GM18861 (cell line): ENCODE measurements at regions not wholly inside any gene's neighbourhood (a gene's known extent, or its start where the extent isn't known, plus 50 kb on each side); places are given as distances from the start of the nearest gene placed in this dataset.
"Not testable (repeated sequence)": the region's sequence is repeated elsewhere in the genome, so short reads cannot be mapped to it uniquely, and the experiment has no call there.

Source experiments
- ATAC-seq: cut with Tn5 transposase; IDR thresholded peaks from one replicate; pipeline ENCODE4 v1.9.1; 2021; ENCODE audit not compliant: unreplicated experiment

DNA sequence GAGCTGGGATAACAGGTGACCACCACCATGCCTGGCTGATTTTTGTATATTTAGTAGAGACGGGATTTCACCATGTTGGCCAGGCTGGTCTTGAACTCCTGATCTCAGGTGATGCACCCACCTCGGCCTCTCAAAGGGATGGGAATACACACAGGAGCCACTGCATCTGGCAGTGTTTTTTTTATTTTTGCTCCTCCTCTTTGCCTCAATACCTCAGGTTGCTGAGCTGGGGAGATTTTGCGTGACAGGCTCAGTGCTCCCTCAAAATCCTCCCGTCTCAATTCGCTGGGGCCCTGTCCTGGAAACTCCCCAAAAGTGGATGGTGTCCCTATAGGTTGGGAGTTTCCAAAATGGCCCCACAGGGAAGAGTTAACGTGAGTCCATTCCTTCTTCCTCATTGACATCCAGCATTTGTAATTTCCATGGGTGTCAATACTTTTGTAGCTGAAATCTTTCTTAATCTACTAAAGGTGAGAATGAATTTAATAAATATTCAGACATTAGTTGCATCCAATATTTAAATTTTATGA is 71.8 kb downstream of the GGTLC2 start:
- ATAC-seq: no peak

DNA sequence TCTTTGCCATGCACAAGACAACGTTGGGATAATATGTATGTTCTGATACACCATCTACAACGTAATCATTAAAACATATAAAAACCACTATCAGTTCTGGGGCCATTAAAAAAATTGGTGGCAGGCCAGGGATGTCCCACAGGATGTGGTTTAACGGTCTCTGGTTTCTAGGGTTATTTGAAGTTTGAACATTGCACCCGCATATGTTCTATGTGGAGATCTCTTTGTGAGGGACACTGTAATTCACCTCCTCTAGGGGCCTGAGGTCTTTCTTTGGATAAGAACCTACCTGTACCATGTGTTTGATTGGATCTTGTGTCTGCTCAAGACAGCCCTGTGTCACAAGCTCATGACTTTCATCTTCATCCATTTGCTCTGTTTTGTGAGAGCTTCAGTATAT is 73.2 kb downstream of the GGTLC2 start:
- ATAC-seq: no peak

DNA sequence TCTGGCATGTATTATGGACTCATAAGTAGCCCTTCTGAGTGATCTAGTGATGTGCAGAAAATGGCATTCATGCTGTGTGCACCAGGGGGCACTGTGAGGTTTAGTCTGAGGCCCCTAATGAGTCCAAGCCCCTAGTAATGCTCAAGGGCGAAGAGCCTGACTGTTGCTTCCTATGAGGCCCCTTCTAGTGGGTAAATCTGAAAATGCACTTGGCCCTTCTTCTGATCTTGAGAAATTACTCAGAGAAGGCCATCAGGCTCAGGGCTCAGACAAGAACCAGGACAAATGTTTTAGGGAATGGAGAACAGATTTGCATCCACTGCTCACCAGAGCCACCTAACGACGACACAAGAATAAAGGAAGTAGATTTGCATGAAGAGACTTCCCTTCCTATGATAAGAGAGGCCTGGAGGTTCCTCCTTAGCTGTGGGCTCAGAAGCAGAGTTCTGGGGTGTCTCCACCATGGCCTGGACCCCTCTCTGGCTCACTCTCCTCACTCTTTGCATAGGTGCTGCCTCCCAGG is 75.8 kb downstream of the GGTLC2 start:
- ATAC-seq: peak; percentile 37

DNA sequence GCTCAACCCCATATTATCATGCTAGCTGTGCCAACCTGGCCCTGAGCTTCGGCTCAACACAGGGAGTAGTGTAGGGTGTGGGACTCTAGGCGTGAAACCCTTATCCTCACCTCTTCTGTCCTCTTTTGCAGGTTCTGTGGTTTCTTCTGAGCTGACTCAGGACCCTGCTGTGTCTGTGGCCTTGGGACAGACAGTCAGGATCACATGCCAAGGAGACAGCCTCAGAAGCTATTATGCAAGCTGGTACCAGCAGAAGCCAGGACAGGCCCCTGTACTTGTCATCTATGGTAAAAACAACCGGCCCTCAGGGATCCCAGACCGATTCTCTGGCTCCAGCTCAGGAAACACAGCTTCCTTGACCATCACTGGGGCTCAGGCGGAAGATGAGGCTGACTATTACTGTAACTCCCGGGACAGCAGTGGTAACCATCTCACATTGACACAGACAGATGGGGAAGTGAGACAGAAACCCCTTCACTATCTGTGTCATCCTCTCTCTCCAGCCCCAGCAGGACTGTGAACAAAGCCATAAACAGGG is 76.4 kb downstream of the GGTLC2 start:
- ATAC-seq: peak; percentile 73

DNA sequence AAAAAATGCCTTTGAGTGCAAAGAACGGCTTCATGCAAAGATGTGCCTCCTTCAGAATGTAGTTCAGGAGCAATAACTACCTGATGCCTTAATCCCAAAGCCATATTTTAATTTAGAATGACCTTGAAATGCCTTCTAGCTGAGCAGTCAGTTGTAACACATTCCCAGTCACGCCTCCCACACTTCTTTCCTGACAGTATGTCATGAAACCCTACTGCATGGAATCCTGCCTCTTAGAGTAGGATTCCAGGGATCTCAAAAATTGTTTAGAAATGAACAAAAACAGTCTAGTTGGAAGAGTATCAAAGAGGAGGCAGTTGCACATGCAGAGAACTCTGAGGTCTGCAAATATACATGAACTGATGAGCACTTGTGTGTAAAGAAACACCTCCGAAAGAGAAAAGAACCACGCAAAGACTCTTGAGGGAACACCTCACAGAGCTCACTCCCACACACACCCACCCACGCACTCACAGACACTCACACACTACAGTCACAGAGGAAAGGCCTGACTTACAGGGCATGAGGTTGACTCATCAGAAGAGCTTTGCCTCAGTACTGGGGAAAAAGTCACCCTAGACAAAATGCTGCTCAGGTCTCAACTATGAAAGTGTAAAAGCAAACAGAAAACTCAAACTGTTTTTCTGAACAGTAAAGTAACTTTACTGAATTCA is 77.4 kb downstream of the GGTLC2 start:
- ATAC-seq: no peak

DNA sequence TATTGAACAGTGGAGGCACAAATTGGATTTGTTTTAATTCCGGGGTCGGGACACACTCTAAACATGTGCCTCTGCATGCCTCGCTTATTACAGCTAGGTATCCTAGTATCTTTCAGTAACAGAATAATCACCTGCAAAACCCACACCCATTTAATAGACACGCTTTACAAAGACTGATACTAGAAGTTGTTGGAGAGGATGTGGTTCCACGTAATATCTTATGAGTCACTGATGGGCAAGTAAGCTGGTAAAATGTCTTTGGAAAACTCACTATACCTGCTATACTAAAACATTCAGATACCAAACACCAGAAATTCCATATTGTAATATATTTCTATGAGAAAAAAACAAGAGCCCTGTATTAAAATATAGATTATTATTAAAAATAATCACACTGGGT is 84.0 kb downstream of the GGTLC2 start:
- ATAC-seq: no peak

DNA sequence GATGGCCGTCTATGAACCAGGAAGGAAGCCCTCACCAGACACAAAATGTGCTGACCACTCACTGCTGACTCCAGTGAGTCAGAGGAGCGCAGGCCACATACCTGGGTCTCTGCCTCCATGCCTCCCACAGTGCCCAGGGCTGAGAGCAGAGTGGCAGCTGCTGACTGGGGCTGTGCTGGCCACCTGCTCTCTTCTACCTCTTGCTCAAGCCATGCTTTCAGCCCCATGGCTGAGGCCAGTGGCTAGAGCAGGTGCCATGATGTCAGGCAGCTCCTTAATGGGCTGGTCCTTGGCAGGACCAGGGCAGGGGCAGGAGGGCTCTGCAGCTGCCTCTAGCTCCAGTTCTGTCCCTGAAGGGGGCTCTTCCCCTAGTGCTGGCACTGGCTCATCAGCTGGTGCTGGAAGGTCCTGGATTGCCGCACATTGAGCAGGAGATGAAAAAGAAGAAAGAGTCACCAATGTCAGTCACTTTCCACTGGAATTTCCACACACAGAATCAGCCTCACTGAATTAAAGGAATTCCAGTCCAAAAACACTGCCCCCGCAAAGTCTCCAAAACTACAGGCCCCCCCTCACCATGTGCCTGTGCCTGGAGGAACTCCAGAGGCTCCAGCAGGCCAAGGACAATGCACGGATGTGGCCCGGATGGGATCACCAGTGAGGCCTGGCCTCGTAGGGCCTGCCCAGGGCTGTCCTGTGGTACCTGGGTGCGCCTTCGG is 86.4 kb downstream of the GGTLC2 start:
- ATAC-seq: no peak

DNA sequence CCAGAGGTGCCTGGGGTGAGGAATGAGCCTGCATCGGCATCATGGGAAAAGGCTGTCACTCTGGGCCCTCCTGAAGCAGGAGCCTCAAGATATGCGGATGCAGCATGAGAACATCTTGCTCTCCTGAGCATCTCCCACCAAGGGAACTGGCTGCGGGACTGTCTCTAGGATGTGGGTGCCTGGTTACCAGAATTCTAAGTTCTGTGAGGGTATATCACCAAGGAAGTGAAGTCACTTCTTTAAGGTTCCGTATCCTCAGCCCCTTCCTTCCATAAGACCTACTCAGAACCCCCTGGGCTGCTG is 86.9 kb downstream of the GGTLC2 start:
- ATAC-seq: no peak

DNA sequence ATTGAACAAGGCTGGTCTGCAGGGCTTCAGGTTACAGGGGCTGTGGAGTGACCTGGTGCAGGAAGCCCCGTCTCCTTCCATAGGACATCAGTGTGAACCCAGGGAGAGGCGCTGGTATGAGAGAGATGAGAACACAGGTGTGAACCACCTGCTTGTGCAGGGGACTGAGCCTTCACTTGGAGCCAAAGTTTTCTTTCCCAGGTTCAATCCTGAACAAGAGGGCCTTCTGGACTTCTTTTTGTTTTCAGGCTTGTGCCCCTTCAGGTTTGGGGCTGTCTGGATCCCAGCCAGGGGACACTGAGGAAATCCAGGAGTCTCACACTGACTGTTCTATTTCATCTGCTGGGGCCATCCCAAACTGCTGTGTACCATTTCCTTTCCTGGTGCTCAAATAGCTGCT is 88.6 kb downstream of the GGTLC2 start:
- not testable (repeated sequence) for ATAC-seq

DNA sequence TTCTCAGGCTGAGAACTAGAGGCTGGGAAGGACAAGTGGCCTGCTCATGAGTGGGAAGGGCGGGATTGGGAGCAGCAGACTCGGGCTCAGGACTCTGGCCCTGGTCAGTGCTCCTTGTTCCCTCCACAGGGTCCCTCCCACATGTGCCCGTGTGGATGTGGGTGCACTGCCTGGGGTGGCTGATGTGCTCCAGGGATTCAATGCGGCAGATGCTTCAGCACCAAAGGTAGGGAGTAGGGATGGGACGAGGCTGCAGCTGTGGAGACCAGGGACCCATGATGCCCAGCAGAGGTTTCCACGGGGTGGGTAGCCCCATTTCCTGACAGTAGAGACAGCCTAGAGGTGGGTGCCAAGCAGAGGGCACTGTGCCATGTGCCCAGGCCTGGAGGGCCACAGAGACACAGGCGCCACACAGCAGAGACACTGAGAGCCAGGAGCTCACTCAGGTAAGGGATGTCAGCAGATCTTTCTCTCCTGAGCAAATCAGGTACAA is 89.5 kb downstream of the GGTLC2 start:
- no peak for ATAC-seq

DNA sequence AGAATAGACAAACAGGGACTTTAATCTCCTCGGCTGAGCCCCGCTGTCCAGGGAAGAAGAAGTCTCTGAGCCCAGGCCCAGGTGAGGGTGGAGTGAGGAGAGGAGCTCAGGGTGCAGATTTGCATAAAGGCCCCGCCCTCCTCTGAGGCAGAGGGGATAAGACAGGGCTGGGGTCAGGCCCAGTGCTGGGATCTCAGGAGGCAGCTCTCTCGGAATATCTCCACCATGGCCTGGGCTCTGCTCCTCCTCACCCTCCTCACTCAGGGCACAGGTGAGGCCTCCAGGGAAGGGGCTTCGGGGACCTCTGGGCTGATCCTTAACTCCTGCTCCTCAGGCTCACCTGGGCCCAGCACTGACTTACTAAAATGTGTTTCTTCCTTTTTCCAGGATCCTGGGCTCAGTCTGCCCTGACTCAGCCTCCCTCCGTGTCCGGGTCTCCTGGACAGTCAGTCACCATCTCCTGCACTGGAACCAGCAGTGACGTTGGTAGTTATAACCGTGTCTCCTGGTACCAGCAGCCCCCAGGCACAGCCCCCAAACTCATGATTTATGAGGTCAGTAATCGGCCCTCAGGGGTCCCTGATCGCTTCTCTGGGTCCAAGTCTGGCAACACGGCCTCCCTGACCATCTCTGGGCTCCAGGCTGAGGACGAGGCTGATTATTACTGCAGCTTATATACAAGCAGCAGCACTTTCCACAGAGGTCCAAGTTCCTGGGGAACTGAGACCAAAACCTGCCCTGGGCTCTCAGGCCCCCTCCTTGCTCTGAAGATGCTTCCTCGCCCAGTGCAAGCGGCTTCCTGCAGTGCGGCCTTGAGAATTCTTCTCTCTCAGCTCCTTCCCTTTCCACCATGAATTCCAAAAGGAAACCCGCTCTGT is 90.2 kb downstream of the GGTLC2 start:
- ATAC-seq: not testable (repeated sequence)

DNA sequence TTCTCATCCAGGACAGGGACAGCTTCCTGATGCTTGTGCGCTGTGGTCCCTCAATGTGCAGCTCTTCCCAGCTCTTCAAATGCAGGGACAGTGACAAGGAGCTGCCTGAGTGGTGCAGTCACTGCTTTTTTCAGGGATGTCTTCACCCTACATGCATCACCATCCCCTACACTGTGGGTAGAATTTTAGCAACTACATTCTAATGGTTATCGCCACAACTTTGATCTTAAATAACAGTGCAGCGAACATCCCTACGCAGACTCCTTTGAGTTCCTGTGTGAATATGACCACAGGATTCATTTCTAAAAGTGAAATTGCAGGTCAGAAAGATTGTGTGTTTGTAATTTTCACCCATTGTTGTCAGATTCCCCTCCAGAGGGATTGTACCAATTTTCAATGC is 90.9 kb downstream of the GGTLC2 start:
- not testable (repeated sequence) for ATAC-seq

DNA sequence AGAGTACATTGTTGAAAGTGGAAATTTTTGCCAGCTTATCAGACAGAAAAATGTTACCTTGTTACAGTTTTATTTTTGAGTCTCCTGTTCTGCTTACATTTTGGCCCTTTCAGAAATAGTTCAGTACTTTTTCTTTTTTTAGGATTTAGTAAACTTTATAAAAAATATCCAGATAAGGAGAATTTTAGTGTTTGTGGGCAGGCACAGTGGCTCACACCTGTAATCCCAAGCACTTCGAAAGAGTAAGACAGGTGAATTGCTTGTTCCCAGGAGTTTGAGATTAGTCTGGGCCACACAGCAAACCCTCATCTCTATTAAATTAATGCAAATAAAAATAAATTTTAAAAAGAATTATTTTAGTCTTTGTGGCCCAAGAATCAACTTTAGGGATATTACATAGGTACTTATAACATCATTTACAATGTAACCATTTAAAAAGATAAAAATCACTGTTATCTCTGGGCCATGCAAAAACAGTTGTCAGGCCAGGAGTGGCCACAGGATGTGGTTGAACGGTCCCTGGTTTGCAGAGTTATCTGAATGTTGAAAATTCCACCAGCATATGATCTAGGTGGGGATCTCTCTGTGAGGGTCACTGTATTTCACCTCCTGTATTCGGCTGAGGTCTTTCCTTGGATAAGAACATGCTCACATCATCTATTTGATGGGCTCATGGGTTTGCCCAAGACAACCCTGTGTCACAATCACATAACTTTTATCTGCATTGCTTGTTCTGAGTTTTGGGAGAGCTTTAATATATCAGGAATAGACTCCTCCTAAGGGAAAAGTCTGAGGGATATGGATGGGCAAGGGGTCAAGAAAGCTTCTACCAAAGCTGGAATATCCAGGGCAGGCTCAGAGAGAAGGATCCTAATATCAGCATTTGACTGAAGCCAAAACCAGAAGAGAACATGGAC is 91.5 kb downstream of the GGTLC2 start:
- no peak for ATAC-seq

DNA sequence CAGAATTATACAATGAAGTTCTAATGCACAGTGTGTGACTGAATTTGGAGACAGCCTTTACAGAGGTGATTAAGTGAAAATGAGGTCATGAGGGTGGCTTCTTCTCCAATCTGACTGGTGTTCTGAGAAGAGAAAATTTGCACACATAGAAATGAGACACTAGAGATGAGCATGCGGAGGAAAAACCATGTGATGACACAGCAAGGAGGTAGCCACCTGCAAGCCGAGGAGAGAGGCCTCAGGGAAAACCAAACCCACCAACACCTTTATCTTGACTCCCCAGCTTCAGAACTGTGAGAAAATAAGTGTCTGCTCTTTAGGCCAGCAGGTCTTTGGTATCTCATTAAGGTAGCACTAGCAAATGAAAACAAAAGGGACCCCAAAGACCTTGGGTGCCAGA is 93.2 kb downstream of the GGTLC2 start:
- no peak for ATAC-seq

DNA sequence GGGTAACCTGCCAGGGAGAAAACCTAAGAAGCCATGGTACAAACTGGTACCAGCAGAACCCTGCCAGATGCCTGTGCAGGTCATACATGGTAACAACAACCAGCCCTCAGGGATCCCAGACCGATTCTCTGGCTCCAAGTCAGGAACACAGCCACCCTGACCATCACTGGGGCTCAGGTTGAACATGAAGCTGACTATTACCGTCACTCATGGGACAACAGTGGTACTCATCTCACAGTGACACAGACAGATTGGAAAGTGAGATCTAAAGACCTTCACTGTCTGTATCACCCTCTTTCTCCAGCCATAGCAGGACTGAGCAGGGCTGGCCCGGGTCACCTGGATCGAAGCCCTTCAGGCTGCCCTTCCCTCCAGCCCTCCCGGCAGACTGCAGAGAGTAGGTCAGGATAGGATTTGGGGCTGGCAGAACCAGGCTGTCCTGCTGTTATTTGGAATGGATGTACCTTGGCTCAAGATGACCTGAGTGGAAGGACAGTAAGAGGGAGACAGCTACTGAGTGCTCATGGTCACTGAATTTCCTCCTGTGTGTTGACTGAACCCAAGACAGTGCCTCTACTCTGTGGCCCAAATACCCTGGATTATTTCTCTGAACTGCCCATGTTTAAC is 94.7 kb downstream of the GGTLC2 start:
- ATAC-seq: no peak

DNA sequence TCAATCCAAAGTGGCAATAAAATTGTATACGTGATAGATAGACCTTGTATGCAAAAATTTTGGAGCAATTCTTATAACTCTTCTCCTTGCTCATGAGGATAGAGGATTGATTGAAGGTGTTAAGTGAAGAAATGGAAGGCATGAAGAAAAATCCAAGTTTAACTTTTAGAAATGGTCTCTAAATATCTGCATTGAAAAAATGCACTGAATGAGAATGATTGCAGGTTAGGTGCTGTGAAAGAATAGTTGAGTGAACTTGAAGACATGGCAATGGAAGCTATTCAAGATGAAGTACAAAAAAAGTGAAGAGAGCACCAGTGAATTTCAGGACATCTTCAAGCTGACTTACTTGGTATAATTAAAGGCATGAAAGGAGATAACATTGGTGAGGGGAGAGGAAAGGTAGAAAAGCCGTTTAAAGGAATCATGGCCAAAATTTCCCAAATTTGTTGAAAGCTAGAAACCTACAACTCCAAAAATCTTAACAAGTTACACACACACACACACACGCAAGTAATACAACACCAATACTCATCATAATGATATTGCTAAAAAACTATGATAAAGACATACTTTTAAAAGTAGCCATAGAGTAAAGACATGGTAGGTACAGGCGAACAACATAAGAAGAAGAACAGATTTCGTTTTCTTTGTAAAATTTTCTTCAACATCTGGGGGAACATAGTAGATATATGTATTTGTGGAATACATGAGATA is 96.3 kb downstream of the GGTLC2 start:
- no peak for ATAC-seq

DNA sequence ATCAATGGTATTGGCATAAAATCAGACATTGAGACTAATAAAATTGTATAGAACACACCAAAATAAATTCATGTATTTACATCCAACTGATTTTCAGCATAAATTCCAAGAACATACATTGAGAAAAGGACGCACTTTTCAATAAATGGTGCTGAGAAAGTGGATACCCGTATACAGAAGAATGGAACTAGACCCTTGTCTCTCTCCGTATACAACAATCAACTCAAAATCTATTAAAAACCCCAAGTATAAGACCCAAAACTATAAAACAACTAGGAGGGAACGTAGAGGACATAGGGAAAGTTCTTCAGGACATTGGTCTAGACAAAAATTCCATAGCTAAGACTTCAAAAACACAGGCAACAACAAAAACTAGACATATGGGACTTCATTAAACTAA is 97.4 kb downstream of the GGTLC2 start:
- no peak for ATAC-seq

DNA sequence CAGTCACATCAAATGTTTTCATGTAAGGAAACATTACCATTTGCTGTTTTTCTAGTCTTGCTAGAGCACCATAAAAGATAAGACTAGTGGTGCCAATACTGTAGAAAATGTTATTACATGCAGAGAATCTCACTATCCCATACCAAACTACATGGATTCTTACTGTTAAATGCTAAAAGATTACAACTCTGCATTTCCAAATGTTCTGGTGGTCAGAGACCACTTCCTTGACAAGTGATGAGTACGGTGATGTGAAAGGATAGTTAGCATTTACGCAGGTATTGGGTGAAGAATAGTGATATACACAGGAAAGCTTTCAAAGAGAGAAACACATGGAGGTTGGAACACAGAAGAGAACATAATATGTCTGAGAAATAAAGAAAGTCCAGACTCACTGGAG is 98.2 kb downstream of the GGTLC2 start:
- ATAC-seq: no peak
